ENCODE measurements at regions not wholly inside any gene's neighbourhood (a gene's known extent, or its start where the extent isn't known, plus 50 kb on each side); places are given as distances from the start of the nearest gene placed in this dataset.

GRCh38 chr5:152736906-152737305 lies 331.8 kb upstream of the NMUR2 start:
- peaks cover 0 to 3% of the 10 kb centered on the region in 2 experiments; a peak in 1 of 4 replicates for H3K9me3 ChIP-seq (ENCODE audit: insufficient read depth in 2 of 2, low read depth in 1 of 2, low read length in 1 of 2)
- H2BK12ac ChIP-seq (ENCODE audit: low read depth, low read length) = no peak overlapping the region
- no peak for TF ChIP-seq NANOG (IDR thresholded peaks at IDR 0.05; ENCODE audit: insufficient read depth, low read depth, low read length, poor library complexity, severe bottlenecking)
- no peak for TF ChIP-seq KDM4A (IDR thresholded peaks at IDR 0.05; ENCODE audit: low read depth, low read length, severe bottlenecking)
- no peak for TF ChIP-seq CBX5 (IDR thresholded peaks at IDR 0.05; ENCODE audit: low read depth, low read length)
- TF ChIP-seq CHD2 (IDR thresholded peaks at IDR 0.05; ENCODE audit: low read length) = no peak
- TF ChIP-seq PHF8 (conservative IDR thresholded peaks at IDR 0.05; ENCODE audit: low read depth, low read length) = no peak
- TF ChIP-seq HDAC2 (IDR thresholded peaks at IDR 0.05; ENCODE audit: borderline replicate concordance in 1 of 2, low read depth in 2 of 2, low read length in 2 of 2) = no peak
- TF ChIP-seq GABPA (IDR thresholded peaks at IDR 0.05; ENCODE audit: borderline replicate concordance, insufficient read depth, low read length) = no peak
- no peak for TF ChIP-seq TEAD4 (IDR thresholded peaks at IDR 0.05; ENCODE audit: low read depth, low read length)
- TF ChIP-seq EZH2 (IDR thresholded peaks at IDR 0.05; ENCODE audit: low read depth, low read length, severe bottlenecking) = no peak
- no peak for TF ChIP-seq SAP30 (IDR thresholded peaks at IDR 0.05; ENCODE audit: insufficient read depth, insufficient replicate concordance, low read length)
- no peak for TF ChIP-seq CTBP2 (IDR thresholded peaks at IDR 0.05; ENCODE audit: borderline replicate concordance, insufficient read depth, insufficient read length, low read length)
- no peak for TF ChIP-seq RAD21 (IDR thresholded peaks at IDR 0.05 in 1 of 2, conservative IDR thresholded peaks at IDR 0.05 in 1 of 2; ENCODE audit: low read depth in 2 of 2, low read length in 2 of 2)
- WGBS, 2 experiments (ENCODE audit: extremely low coverage in 1 of 2, insufficient coverage in 1 of 2, insufficient read length in 1 of 2, insufficient replicate concordance in 2 of 2, low coverage in 1 of 2, low lambda C conversion rate in 2 of 2, missing lambda C conversion rate in 1 of 2) = 98% methylated on average over 4 of the region's 4 CpGs; no CpG with 5 or more reads in 1 of the 2 experiments
- no peaks in the 10 kb centered on the region for H3K23me2 ChIP-seq (ENCODE audit: low read depth, low read length)
- H3K27me3 ChIP-seq (replicated peaks in 1 of 4; ENCODE audit: control insufficient read depth in 3 of 4, extremely low read depth in 1 of 4, insufficient read depth in 3 of 4, low read length in 3 of 4) = no peaks in the 10 kb centered on the region
- H3K56ac ChIP-seq (replicated peaks; ENCODE audit: insufficient read length, low read depth, low read length) = no peak overlapping the region
- ChIA-PET POLR2A (ENCODE audit: partially characterized antibody) (no interaction called here), CTCF (ENCODE audit: partially characterized antibody) (interaction anchor here (0.6 to 1.0 kb wide), 2 partner anchors 13 to 228 kb away, joined by 3 to 5 read pairs; no protein-coding TSS in a partner anchor)
- H2AFZ ChIP-seq (ENCODE audit: low read length) = peak overlapping the region; percentile 44; the same call in 1 of the 2 replicates
- H3K4me2 ChIP-seq (ENCODE audit: insufficient read depth in 1 of 2, low read depth in 2 of 2, low read length in 2 of 2) = no peak overlapping the region
- no peak overlapping the region for H2BK120ac ChIP-seq (replicated peaks; ENCODE audit: low read depth, low read length)
- no peak overlapping the region for H3K14ac ChIP-seq (ENCODE audit: insufficient read length)
- H2BK5ac ChIP-seq (ENCODE audit: low read depth, low read length) = no peak overlapping the region
- H3K79me2 ChIP-seq (ENCODE audit: control insufficient read depth in 1 of 2, insufficient read depth in 2 of 2, low read length in 2 of 2) = no peaks in the 10 kb centered on the region
- H3K4me3 ChIP-seq (ENCODE audit: extremely low read depth in 1 of 4, insufficient read depth in 2 of 4, low read depth in 3 of 4, low read length in 4 of 4) = no peak overlapping the region
- H2BK20ac ChIP-seq (ENCODE audit: low read length) = no peak overlapping the region
- no peaks in the 10 kb centered on the region for H3K79me1 ChIP-seq (ENCODE audit: low read depth, low read length)
- DNase-seq (ENCODE audit: low read depth in 1 of 2, low spot score in 2 of 2) (no peak), FAIRE-seq (no peak)
- H3K23ac ChIP-seq (ENCODE audit: insufficient read length) = no peak overlapping the region
- no peak overlapping the region for H3K4ac ChIP-seq (replicated peaks; ENCODE audit: insufficient read length, low read depth, low read length)
- H3K27ac ChIP-seq (ENCODE audit: low read depth, low read length) = no peak overlapping the region
- no peak overlapping the region for H4K91ac ChIP-seq (replicated peaks; ENCODE audit: insufficient read length, low read length)
- H3K36me3 ChIP-seq (ENCODE audit: control insufficient read depth in 2 of 4, insufficient read depth in 4 of 4, low read length in 3 of 4) = no peaks in the 10 kb centered on the region
- H4K5ac ChIP-seq (ENCODE audit: insufficient read length, low read depth, low read length) = no peak overlapping the region
- no peak overlapping the region for H4K8ac ChIP-seq (ENCODE audit: extremely low read depth, insufficient read depth, low read length)
- no peaks in the 10 kb centered on the region for H3K4me1 ChIP-seq (replicated peaks in 1 of 4; ENCODE audit: control insufficient read depth in 3 of 4, insufficient read depth in 4 of 4, low read length in 3 of 4)
- H2AK5ac ChIP-seq (ENCODE audit: low read depth, low read length) = no peak overlapping the region
- H3K18ac ChIP-seq (ENCODE audit: extremely low read depth, low read length) = no peak overlapping the region
- no peak overlapping the region for H2BK15ac ChIP-seq (ENCODE audit: low read length)
- no peak overlapping the region for H3K9ac ChIP-seq (replicated peaks in 1 of 4; ENCODE audit: extremely low read depth in 1 of 4, low read depth in 3 of 4, low read length in 3 of 4)
- no peaks in the 10 kb centered on the region for H4K20me1 ChIP-seq (replicated peaks in 1 of 2; ENCODE audit: control insufficient read depth in 1 of 2, insufficient read depth in 2 of 2, low read length in 2 of 2)
